NCI-H460 (cell line): ENCODE measurements at regions not wholly inside any gene's neighbourhood (a gene's known extent, or its start where the extent isn't known, plus 50 kb on each side); places are given as distances from the start of the nearest gene placed in this dataset.
"Not testable (repeated sequence)": the region's sequence is repeated elsewhere in the genome, so short reads cannot be mapped to it uniquely, and the experiment has no call there.

Source experiments
- DNase-seq: peaks from one replicate; pipeline ENCODE4 v3.0.0-alpha.2; 2016; ENCODE audit warnings: low read depth; ENCODE audit errors: extremely low read depth

GRCh38 chr2:38149531-38149930, 73.6 kb upstream of the CYP1B1 start:
- DNase-seq, result no peak

GRCh38 chr2:38148501-38148900, 72.5 kb upstream of the CYP1B1 start:
- peak; percentile 47 for DNase-seq

GRCh38 chr2:38147333-38148121, 71.6 kb upstream of the CYP1B1 start:
- no peak for DNase-seq

GRCh38 chr2:38146907-38147307, 71.0 kb upstream of the CYP1B1 start:
- DNase-seq, result peak; percentile 24

- DNase-seq, result no peak
These were observed 70.4 kb upstream of the CYP1B1 start for GRCh38 chr2:38146275-38146906.

GRCh38 chr2:38145236-38145635, 69.3 kb upstream of the CYP1B1 start:
- no peak for DNase-seq

GRCh38 chr2:38142627-38143026, 66.7 kb upstream of the CYP1B1 start:
- no peak for DNase-seq

- DNase-seq, result no peak
These were observed 65.5 kb upstream of the CYP1B1 start for GRCh38 chr2:38141501-38141900.

GRCh38 chr2:38138996-38139395, 63.0 kb upstream of the CYP1B1 start:
- no peak for DNase-seq

GRCh38 chr2:38138419-38138818, 62.5 kb upstream of the CYP1B1 start:
- no peak for DNase-seq

- DNase-seq, result not testable (repeated sequence)
These were observed 62.0 kb upstream of the CYP1B1 start for GRCh38 chr2:38137958-38138357.

- no peak for DNase-seq
These were observed 55.7 kb upstream of the CYP1B1 start for GRCh38 chr2:38131676-38132075.

- no peak for DNase-seq
These were observed 54.9 kb upstream of the CYP1B1 start for GRCh38 chr2:38130876-38131275.

GRCh38 chr2:38129987-38130386, 54.0 kb upstream of the CYP1B1 start:
- DNase-seq, result no peak

- DNase-seq, result no peak
These were observed 53.5 kb upstream of the CYP1B1 start for GRCh38 chr2:38129481-38129880.

GRCh38 chr2:38128653-38129052, 52.7 kb upstream of the CYP1B1 start:
- DNase-seq, result no peak

GRCh38 chr2:38127277-38127676, 51.3 kb upstream of the CYP1B1 start:
- no peak for DNase-seq

GRCh38 chr2:38125842-38126241, 49.9 kb upstream of the CYP1B1 start:
- DNase-seq, result no peak
